ENCODE measurements at regions not wholly inside any gene's neighbourhood (a gene's known extent, or its start where the extent isn't known, plus 50 kb on each side); places are given as distances from the start of the nearest gene placed in this dataset.

DNA sequence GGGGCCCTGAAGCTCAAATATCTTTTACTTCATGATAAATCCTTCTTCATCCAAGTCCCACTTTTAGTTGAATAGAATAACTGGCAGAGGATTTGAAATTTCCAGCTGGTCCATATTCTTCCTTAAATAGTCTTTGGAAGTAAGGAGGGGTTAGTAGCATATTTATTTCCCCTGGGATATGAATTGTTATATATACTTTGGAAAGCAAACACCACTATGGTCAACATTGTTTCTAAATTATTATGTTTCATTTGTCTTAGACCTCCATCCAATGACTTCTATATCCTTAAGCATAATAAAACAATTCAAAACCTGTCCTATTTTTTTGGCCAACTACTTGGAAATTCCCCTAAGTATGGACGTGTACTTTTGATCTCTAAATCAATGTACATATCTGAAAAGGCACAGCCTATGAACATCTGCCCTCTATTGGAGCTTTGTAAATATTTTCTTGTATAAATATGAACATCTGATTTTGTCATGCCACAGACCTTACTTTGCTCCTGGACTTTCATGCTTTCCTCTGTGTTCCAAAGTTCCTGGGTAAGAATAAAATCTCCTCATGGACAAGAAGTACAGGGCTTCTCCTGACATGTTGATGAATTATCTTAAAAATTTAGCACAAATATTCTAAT, 1212.0 kb downstream of the GALC start:
- H3K9me3 ChIP-seq (replicated peaks; ENCODE audit: control insufficient read depth, insufficient read depth, low read length) = no peaks in the 10 kb centered on the region
- H3K4me1 ChIP-seq (ENCODE audit: control insufficient read depth, insufficient read depth, low read length) = no peaks in the 10 kb centered on the region
- H3K27me3 ChIP-seq (replicated peaks in 1 of 2; ENCODE audit: control insufficient read depth in 2 of 2, insufficient read depth in 2 of 2, low read length in 1 of 2) = no peaks in the 10 kb centered on the region
- TF ChIP-seq, protein P1, sequence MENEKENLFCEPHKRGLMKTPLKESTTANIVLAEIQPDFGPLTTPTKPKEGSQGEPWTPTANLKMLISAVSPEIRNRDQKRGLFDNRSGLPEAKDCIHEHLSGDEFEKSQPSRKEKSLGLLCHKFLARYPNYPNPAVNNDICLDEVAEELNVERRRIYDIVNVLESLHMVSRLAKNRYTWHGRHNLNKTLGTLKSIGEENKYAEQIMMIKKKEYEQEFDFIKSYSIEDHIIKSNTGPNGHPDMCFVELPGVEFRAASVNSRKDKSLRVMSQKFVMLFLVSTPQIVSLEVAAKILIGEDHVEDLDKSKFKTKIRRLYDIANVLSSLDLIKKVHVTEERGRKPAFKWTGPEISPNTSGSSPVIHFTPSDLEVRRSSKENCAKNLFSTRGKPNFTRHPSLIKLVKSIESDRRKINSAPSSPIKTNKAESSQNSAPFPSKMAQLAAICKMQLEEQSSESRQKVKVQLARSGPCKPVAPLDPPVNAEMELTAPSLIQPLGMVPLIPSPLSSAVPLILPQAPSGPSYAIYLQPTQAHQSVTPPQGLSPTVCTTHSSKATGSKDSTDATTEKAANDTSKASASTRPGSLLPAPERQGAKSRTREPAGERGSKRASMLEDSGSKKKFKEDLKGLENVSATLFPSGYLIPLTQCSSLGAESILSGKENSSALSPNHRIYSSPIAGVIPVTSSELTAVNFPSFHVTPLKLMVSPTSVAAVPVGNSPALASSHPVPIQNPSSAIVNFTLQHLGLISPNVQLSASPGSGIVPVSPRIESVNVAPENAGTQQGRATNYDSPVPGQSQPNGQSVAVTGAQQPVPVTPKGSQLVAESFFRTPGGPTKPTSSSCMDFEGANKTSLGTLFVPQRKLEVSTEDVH (IDR thresholded peaks at IDR 0.05; ENCODE audit: low read depth, partially characterized antibody) = no peak
- TF ChIP-seq ZNF24 (IDR thresholded peaks at IDR 0.05) = no peak
- H3K4me3 ChIP-seq = no peak overlapping the region
- RAD21 ChIA-PET (ENCODE audit: unreplicated experiment) = interaction anchor here (0.9 to 1.6 kb wide), 2 partner anchors 9 kb away, joined by 3 read pairs; no protein-coding TSS in a partner anchor
- CTCF ChIA-PET = interaction anchor here (0.7 to 1.2 kb wide), 3 partner anchors 8 to 318 kb away, joined by 3 to 7 read pairs (median 3); no protein-coding TSS in a partner anchor
- no peaks in the 10 kb centered on the region for H3K79me2 ChIP-seq (ENCODE audit: control insufficient read depth, insufficient read depth, low read length)
- 4% methylated on average over 1 of the region's 1 CpG for WGBS (ENCODE audit: insufficient coverage, insufficient replicate concordance, low lambda C conversion rate, missing lambda C conversion rate)
- intact Hi-C loops (cut with micrococcal nuclease; ENCODE audit: unreplicated experiment) = no loop called here
- no peak overlapping the region for H3K9ac ChIP-seq (ENCODE audit: control insufficient read depth, insufficient read depth, low read length)
- BruUV-seq (replicated peaks) = no TSS peak
- H4K20me1 ChIP-seq (ENCODE audit: control insufficient read depth, insufficient read depth) = no peaks in the 10 kb centered on the region
- no peak overlapping the region for H2AFZ ChIP-seq (ENCODE audit: control insufficient read depth, low read depth, low read length)
- H3K4me2 ChIP-seq (ENCODE audit: control insufficient read depth, insufficient read depth) = no peak overlapping the region
- DNase-seq (ENCODE audit: low read depth, low spot score) (no peak), ATAC-seq (no peak), FAIRE-seq (no peak)
- H3K36me3 ChIP-seq (ENCODE audit: control insufficient read depth in 2 of 2, insufficient read depth in 2 of 2, low read length in 1 of 2) = no peaks in the 10 kb centered on the region
- H3K27ac ChIP-seq (ENCODE audit: control insufficient read depth, insufficient read depth) = no peak overlapping the region
- POLR2A ChIA-PET = no interaction called here
- SMC1A ChIA-PET (ENCODE audit: uncharacterized antibody, unreplicated experiment) = interaction anchor here (0.7 to 1.7 kb wide), 6 partner anchors 9 to 202 kb away, joined by 3 to 6 read pairs (median 4); no protein-coding TSS in a partner anchor
- in situ Hi-C loops (cut with MboI) = no loop called here

DNA sequence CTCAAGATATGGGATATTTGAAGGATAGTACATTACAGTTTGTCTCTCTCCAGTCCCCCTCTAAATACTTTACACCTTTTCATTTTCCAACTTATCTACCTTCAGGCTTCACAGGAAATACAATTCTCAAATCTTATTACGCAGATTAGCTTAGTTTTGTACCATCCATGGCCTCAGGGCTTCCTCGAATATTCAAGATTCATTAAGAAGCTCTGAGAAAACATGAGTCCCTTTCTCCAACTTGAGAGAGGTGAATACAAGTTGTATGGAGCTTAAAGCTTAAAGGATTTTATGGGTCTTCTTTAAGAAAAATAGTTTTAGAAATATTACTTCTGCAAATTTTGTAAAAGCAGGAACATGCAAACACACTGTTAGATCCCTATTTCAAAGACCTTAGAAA, 1212.5 kb downstream of the GALC start:
- RAD21 ChIA-PET (ENCODE audit: unreplicated experiment) = interaction anchor here (0.9 to 1.6 kb wide), 2 partner anchors 8 to 10 kb away, joined by 3 read pairs; no protein-coding TSS in a partner anchor
- Histone ChIP-seq H3K4me3 (no peak overlapping the region), H3K27me3 (replicated peaks in 1 of 2; ENCODE audit: control insufficient read depth in 2 of 2, insufficient read depth in 2 of 2, low read length in 1 of 2) (no peaks in the 10 kb centered on the region), H3K79me2 (ENCODE audit: control insufficient read depth, insufficient read depth, low read length) (no peaks in the 10 kb centered on the region), H3K9ac (ENCODE audit: control insufficient read depth, insufficient read depth, low read length) (no peak overlapping the region), H3K36me3 (ENCODE audit: control insufficient read depth in 2 of 2, insufficient read depth in 2 of 2, low read length in 1 of 2) (no peaks in the 10 kb centered on the region), H3K9me3 (replicated peaks; ENCODE audit: control insufficient read depth, insufficient read depth, low read length) (no peaks in the 10 kb centered on the region), H3K27ac (ENCODE audit: control insufficient read depth, insufficient read depth) (no peak overlapping the region), H2AFZ (ENCODE audit: control insufficient read depth, low read depth, low read length) (no peak overlapping the region), H3K4me1 (ENCODE audit: control insufficient read depth, insufficient read depth, low read length) (no peaks in the 10 kb centered on the region), H4K20me1 (ENCODE audit: control insufficient read depth, insufficient read depth) (no peaks in the 10 kb centered on the region), H3K4me2 (ENCODE audit: control insufficient read depth, insufficient read depth) (no peak overlapping the region)
- FAIRE-seq (no peak), ATAC-seq (no peak), DNase-seq (ENCODE audit: low read depth, low spot score) (no peak)
- SMC1A ChIA-PET (ENCODE audit: uncharacterized antibody, unreplicated experiment) = interaction anchor here (0.7 to 1.7 kb wide), 6 partner anchors 9 to 201 kb away, joined by 3 to 6 read pairs (median 4); no protein-coding TSS in a partner anchor
- CTCF ChIA-PET = interaction anchor here (0.7 to 1.2 kb wide), 3 partner anchors 9 to 318 kb away, joined by 3 to 7 read pairs (median 3); no protein-coding TSS in a partner anchor
- no TSS peak for BruUV-seq (replicated peaks)
- POLR2A ChIA-PET = no interaction called here
- intact Hi-C loops (cut with micrococcal nuclease; ENCODE audit: unreplicated experiment) = no loop called here
- 3% methylated on average over 2 of the region's 2 CpGs for WGBS (ENCODE audit: insufficient coverage, insufficient replicate concordance, low lambda C conversion rate, missing lambda C conversion rate)
- in situ Hi-C loops (cut with MboI) = no loop called here
- TF ChIP-seq, protein P2, sequence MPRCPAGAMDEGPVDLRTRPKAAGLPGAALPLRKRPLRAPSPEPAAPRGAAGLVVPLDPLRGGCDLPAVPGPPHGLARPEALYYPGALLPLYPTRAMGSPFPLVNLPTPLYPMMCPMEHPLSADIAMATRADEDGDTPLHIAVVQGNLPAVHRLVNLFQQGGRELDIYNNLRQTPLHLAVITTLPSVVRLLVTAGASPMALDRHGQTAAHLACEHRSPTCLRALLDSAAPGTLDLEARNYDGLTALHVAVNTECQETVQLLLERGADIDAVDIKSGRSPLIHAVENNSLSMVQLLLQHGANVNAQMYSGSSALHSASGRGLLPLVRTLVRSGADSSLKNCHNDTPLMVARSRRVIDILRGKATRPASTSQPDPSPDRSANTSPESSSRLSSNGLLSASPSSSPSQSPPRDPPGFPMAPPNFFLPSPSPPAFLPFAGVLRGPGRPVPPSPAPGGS (IDR thresholded peaks at IDR 0.05; ENCODE audit: borderline replicate concordance, insufficient read depth, low read depth, low read length, poor library complexity, severe bottlenecking) = no peak
- TF ChIP-seq CREB1 (IDR thresholded peaks at IDR 0.05; ENCODE audit: low read depth) = no peak
- no peak for TF ChIP-seq TCF7 (IDR thresholded peaks at IDR 0.05; ENCODE audit: borderline replicate concordance)
- no peak for TF ChIP-seq MEF2B (IDR thresholded peaks at IDR 0.05; ENCODE audit: partially characterized antibody, poor library complexity, severe bottlenecking)
- no peak for TF ChIP-seq LARP7 (IDR thresholded peaks at IDR 0.05)
- TF ChIP-seq ELK1 (IDR thresholded peaks at IDR 0.05; ENCODE audit: low read depth, low read length) = no peak
- no peak for TF ChIP-seq ATF3 (IDR thresholded peaks at IDR 0.05; ENCODE audit: borderline replicate concordance, extremely low read depth, low read depth, low read length)
- TF ChIP-seq TARDBP (IDR thresholded peaks at IDR 0.05; ENCODE audit: borderline replicate concordance) = no peak
